ENCODE measurements at regions not wholly inside any gene's neighbourhood (a gene's known extent, or its start where the extent isn't known, plus 50 kb on each side); places are given as distances from the start of the nearest gene placed in this dataset.

GRCh38 chr6:33914645-33915044 is 110.8 kb upstream of the MLN start:
- Mint-ChIP-seq H3K27me3 (ENCODE audit: unreplicated experiment) (peaks cover 56% of the 10 kb centered on the region), H3K4me1 (ENCODE audit: unreplicated experiment) (no peaks in the 10 kb centered on the region), H3K4me3 (ENCODE audit: unreplicated experiment) (no peak overlapping the region), H3K27ac (ENCODE audit: unreplicated experiment) (no peak overlapping the region), H3K36me3 (ENCODE audit: unreplicated experiment) (no peaks in the 10 kb centered on the region), H3K9me3 (ENCODE audit: unreplicated experiment) (no peaks in the 10 kb centered on the region)
- TF ChIP-seq, protein P1, sequence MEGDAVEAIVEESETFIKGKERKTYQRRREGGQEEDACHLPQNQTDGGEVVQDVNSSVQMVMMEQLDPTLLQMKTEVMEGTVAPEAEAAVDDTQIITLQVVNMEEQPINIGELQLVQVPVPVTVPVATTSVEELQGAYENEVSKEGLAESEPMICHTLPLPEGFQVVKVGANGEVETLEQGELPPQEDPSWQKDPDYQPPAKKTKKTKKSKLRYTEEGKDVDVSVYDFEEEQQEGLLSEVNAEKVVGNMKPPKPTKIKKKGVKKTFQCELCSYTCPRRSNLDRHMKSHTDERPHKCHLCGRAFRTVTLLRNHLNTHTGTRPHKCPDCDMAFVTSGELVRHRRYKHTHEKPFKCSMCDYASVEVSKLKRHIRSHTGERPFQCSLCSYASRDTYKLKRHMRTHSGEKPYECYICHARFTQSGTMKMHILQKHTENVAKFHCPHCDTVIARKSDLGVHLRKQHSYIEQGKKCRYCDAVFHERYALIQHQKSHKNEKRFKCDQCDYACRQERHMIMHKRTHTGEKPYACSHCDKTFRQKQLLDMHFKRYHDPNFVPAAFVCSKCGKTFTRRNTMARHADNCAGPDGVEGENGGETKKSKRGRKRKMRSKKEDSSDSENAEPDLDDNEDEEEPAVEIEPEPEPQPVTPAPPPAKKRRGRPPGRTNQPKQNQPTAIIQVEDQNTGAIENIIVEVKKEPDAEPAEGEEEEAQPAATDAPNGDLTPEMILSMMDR (IDR thresholded peaks at IDR 0.05), result no peak
- DNase-seq (ENCODE audit: extremely low spot score, unreplicated experiment), result no peak

- TF ChIP-seq, protein P1 (IDR thresholded peaks at IDR 0.05), result no peak
- peaks cover 54% of the 10 kb centered on the region for H3K27me3 Mint-ChIP-seq (ENCODE audit: unreplicated experiment)
- H3K9me3 Mint-ChIP-seq (ENCODE audit: unreplicated experiment), result no peaks in the 10 kb centered on the region
- H3K4me3 Mint-ChIP-seq (ENCODE audit: unreplicated experiment), result no peak overlapping the region
- no peaks in the 10 kb centered on the region for H3K4me1 Mint-ChIP-seq (ENCODE audit: unreplicated experiment)
- H3K27ac Mint-ChIP-seq (ENCODE audit: unreplicated experiment), result no peak overlapping the region
- DNase-seq (ENCODE audit: extremely low spot score, unreplicated experiment), result no peak
- H3K36me3 Mint-ChIP-seq (ENCODE audit: unreplicated experiment), result no peaks in the 10 kb centered on the region
Measured at GRCh38 chr6:33912195-33912594, 108.4 kb upstream of the MLN start.

DNA sequence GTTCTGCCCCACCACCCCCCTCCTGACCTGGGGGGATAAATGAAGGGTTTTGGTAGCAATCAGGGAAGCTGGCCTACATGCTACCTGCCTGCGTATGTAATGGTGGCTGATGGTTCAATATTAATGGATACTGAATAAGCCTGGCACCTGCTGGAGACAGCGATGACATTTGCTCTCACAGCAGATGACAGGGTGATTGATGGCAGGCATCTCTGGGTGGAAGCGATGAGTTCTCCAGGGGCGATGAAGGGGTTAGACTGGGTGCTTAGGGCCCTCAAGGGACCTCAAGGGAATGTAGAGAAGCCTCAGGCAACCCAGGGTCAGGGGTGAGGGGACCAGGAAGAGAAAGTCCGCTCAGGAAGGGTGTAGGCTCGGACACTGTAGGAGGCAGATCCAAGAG is 107.7 kb upstream of the MLN start:
- TF ChIP-seq, protein P1 (IDR thresholded peaks at IDR 0.05), result no peak

GRCh38 chr6:33910594-33910993 is 106.8 kb upstream of the MLN start:
- Mint-ChIP-seq H3K9me3 (ENCODE audit: unreplicated experiment) (no peaks in the 10 kb centered on the region), H3K4me1 (ENCODE audit: unreplicated experiment) (no peaks in the 10 kb centered on the region), H3K4me3 (ENCODE audit: unreplicated experiment) (no peak overlapping the region), H3K36me3 (ENCODE audit: unreplicated experiment) (no peaks in the 10 kb centered on the region), H3K27me3 (ENCODE audit: unreplicated experiment) (peaks cover 49% of the 10 kb centered on the region), H3K27ac (ENCODE audit: unreplicated experiment) (no peak overlapping the region)
- DNase-seq (ENCODE audit: extremely low spot score, unreplicated experiment), result no peak
- TF ChIP-seq, protein P1 (IDR thresholded peaks at IDR 0.05), result no peak

More for the DNA sequence above, 107.7 kb upstream of the MLN start:
- no peak overlapping the region for H3K4me3 Mint-ChIP-seq (ENCODE audit: unreplicated experiment)
- H3K27ac Mint-ChIP-seq (ENCODE audit: unreplicated experiment), result no peak overlapping the region
- H3K4me1 Mint-ChIP-seq (ENCODE audit: unreplicated experiment), result no peaks in the 10 kb centered on the region
- no peaks in the 10 kb centered on the region for H3K36me3 Mint-ChIP-seq (ENCODE audit: unreplicated experiment)
- no peak for DNase-seq (ENCODE audit: extremely low spot score, unreplicated experiment)
- H3K27me3 Mint-ChIP-seq (ENCODE audit: unreplicated experiment), result peaks cover 54% of the 10 kb centered on the region
- no peaks in the 10 kb centered on the region for H3K9me3 Mint-ChIP-seq (ENCODE audit: unreplicated experiment)

DNA sequence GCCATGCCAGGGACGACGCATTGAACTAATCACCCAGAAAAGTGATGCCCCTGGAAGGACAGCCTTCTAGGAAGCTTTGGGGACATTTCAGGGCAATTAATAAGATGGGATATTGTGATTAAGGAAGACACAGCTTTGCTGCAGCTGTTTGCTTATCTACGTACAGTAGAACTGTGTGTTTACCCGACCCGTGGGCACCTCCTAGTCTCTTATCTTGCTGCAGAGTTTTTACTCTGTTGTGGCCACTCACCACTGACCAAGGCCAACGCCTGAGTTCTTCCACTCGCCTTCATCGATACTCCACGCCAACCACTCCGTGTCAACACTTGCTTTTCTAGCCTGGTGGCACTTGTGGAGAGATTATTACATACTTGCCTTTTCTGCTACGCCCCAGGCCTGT is 105.9 kb upstream of the MLN start:
- DNase-seq (ENCODE audit: extremely low spot score, unreplicated experiment), result no peak
- H3K36me3 Mint-ChIP-seq (ENCODE audit: unreplicated experiment), result no peaks in the 10 kb centered on the region
- H3K4me3 Mint-ChIP-seq (ENCODE audit: unreplicated experiment), result no peak overlapping the region
- H3K27me3 Mint-ChIP-seq (ENCODE audit: unreplicated experiment), result peaks cover 50% of the 10 kb centered on the region
- TF ChIP-seq, protein P1 (IDR thresholded peaks at IDR 0.05), result no peak
- H3K27ac Mint-ChIP-seq (ENCODE audit: unreplicated experiment), result no peak overlapping the region
- H3K9me3 Mint-ChIP-seq (ENCODE audit: unreplicated experiment), result no peaks in the 10 kb centered on the region
- no peaks in the 10 kb centered on the region for H3K4me1 Mint-ChIP-seq (ENCODE audit: unreplicated experiment)
